Right lobe of liver (tissue), 4 donors: ENCODE measurements at regions not wholly inside any gene's neighbourhood (a gene's known extent, or its start where the extent isn't known, plus 50 kb on each side); places are given as distances from the start of the nearest gene placed in this dataset.

Source experiments
- POLR2A ChIP-seq: fragments of 450-650 bp; IDR thresholded peaks from one replicate; pipeline ENCODE4 v1.6.1; 2017; ENCODE audit warnings: antibody characterized with exemption, mild to moderate bottlenecking
- TF ChIP-seq, protein P1 (sequence below), 4 donors: fragments of 200-600 bp in 3 of 4; fragments of 450-650 bp in 1 of 4; IDR thresholded peaks; one replicate each; pipeline versions ENCODE4 v1.5.1 to v1.8.0; 2016 to 2022; ENCODE audit warnings: antibody characterized with exemption in 4 of 4, mild to moderate bottlenecking in 2 of 4
- donor health status: DM: no; HTN: no; CAD: no.
- donor health status: DM: no; HTN: no; CAD: no.
- donor health status: DM: no; HTN: yes; CAD: no.

GRCh38 chr1:30515755-30516484, 207.5 kb downstream of the MATN1 start:
- TF ChIP-seq, protein P1, sequence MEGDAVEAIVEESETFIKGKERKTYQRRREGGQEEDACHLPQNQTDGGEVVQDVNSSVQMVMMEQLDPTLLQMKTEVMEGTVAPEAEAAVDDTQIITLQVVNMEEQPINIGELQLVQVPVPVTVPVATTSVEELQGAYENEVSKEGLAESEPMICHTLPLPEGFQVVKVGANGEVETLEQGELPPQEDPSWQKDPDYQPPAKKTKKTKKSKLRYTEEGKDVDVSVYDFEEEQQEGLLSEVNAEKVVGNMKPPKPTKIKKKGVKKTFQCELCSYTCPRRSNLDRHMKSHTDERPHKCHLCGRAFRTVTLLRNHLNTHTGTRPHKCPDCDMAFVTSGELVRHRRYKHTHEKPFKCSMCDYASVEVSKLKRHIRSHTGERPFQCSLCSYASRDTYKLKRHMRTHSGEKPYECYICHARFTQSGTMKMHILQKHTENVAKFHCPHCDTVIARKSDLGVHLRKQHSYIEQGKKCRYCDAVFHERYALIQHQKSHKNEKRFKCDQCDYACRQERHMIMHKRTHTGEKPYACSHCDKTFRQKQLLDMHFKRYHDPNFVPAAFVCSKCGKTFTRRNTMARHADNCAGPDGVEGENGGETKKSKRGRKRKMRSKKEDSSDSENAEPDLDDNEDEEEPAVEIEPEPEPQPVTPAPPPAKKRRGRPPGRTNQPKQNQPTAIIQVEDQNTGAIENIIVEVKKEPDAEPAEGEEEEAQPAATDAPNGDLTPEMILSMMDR (IDR thresholded peaks at IDR 0.05), result no peak
- TF ChIP-seq POLR2A, result no peak
